ENCODE measurements at regions not wholly inside any gene's neighbourhood (a gene's known extent, or its start where the extent isn't known, plus 50 kb on each side); places are given as distances from the start of the nearest gene placed in this dataset.

DNA sequence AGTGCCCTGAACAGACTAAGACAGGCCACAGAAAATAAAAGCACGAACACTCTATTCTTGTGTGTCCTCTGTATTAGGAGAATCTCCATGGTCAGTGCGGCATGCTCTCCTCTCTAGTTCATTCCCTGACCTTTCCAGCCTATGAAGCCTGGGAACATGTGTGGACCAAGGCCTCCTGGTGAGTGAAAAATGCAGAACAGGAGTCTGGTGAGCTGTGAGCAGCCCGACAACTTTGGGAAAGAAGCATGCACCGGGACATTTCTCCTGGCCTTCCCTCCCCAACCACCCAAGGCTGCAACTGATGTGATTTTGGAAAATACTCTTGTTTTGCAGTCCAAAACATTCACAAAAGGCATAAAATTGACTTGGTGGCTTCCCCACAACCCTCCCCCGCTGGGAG is 878.3 kb upstream of the ID2 start:
- no peaks in the 10 kb centered on the region for H3K4me1 Mint-ChIP-seq
- H3K36me3 Mint-ChIP-seq (ENCODE audit: low read depth): no peaks in the 10 kb centered on the region
- H3K9me3 Mint-ChIP-seq: peaks cover 25% of the 10 kb centered on the region
- no peak overlapping the region for H3K4me3 Mint-ChIP-seq
- no peaks in the 10 kb centered on the region for H3K27me3 Mint-ChIP-seq (ENCODE audit: low read depth)
- TF ChIP-seq, protein P1, sequence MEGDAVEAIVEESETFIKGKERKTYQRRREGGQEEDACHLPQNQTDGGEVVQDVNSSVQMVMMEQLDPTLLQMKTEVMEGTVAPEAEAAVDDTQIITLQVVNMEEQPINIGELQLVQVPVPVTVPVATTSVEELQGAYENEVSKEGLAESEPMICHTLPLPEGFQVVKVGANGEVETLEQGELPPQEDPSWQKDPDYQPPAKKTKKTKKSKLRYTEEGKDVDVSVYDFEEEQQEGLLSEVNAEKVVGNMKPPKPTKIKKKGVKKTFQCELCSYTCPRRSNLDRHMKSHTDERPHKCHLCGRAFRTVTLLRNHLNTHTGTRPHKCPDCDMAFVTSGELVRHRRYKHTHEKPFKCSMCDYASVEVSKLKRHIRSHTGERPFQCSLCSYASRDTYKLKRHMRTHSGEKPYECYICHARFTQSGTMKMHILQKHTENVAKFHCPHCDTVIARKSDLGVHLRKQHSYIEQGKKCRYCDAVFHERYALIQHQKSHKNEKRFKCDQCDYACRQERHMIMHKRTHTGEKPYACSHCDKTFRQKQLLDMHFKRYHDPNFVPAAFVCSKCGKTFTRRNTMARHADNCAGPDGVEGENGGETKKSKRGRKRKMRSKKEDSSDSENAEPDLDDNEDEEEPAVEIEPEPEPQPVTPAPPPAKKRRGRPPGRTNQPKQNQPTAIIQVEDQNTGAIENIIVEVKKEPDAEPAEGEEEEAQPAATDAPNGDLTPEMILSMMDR (IDR thresholded peaks at IDR 0.05; ENCODE audit: unreplicated experiment in 3 of 3): no peak
- H3K27ac Mint-ChIP-seq: no peak overlapping the region

DNA sequence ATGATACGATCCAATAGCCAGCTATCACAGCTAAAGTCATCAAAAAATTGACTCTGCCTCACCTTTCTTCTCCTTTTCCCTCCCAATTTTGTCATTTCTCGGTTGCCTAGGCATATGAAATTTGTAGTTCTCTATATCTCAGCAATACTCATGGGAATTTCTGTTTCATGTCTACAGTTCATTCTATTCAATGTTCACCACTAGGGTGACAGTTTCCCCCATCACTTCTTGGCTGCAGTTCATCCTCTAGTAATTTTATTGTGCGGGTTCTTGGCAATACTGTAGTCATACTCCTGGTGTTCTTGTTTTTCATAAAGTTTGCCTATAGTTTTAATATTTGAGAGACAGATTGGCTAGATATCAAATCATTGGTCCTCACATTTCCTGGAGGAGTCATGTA is 872.2 kb upstream of the ID2 start:
- Mint-ChIP-seq H3K27ac (no peak overlapping the region), H3K9me3 (peaks cover 3% of the 10 kb centered on the region), H3K4me1 (no peaks in the 10 kb centered on the region), H3K4me3 (no peak overlapping the region), H3K27me3 (ENCODE audit: low read depth) (no peaks in the 10 kb centered on the region), H3K36me3 (ENCODE audit: low read depth) (no peaks in the 10 kb centered on the region)
- TF ChIP-seq, protein P1 (IDR thresholded peaks at IDR 0.05; ENCODE audit: unreplicated experiment in 3 of 3): no peak

DNA sequence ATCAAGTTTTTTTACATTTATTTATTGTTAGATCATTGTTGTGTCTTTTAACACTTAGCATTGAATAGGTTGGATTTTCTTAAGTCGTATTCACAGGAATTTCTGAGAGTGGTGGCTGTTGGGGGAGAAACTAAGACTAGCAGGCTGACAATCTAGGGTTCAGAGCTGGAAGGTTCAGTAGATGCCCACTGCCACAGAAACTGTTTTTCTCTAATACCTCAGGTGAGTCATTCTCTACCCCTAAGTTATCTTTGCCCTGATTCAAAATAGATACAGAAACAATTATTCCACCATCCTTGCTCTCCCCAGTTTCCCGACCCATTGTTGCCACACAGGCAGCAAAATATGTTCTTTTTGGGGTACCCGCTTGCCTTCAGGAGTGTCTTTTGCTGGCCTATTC is 870.8 kb upstream of the ID2 start:
- Mint-ChIP-seq H3K36me3 (ENCODE audit: low read depth) (no peaks in the 10 kb centered on the region), H3K4me1 (no peaks in the 10 kb centered on the region), H3K4me3 (no peak overlapping the region), H3K27ac (no peak overlapping the region), H3K9me3 (peaks cover 3% of the 10 kb centered on the region), H3K27me3 (ENCODE audit: low read depth) (peaks cover 4% of the 10 kb centered on the region)
- TF ChIP-seq, protein P1 (IDR thresholded peaks at IDR 0.05; ENCODE audit: unreplicated experiment in 3 of 3): no peak

DNA sequence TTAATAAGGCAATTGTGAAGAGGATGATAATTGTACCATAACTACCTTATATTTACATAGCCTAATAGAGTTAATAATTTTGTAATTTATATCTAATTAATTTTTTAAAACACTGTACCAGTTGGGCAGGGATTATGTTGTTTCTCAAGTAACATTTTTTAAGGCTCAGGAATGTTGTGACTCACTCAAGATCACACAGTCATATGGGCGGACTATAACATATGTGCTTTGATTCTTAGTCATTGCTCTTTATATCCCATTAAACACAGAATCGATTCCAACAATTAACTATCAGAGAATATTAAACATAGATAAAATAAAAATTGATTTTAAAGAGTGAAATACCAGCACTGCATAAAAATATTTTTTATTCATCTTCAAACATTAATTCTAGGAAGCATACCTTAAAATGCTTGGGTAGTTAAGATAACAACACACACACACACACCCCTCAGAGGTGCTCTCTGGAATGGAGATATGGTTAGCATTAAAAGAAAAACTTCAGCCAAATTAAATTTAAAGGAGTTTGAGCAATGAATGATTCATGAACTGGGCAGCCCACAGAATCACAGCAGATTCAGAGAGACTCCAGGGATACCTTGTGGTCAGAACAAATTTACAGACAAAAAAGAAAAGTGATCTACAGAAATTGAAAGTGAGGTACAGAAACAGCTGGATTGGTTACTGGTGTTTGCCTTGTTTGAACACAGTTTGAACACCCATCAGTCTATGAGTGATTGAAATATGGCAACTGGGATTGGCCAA is 869.4 kb upstream of the ID2 start:
- H3K4me3 Mint-ChIP-seq: no peak overlapping the region
- H3K27me3 Mint-ChIP-seq (ENCODE audit: low read depth): peaks cover 5% of the 10 kb centered on the region
- H3K9me3 Mint-ChIP-seq: no peaks in the 10 kb centered on the region
- TF ChIP-seq, protein P1 (IDR thresholded peaks at IDR 0.05; ENCODE audit: unreplicated experiment in 3 of 3): no peak
- no peaks in the 10 kb centered on the region for H3K36me3 Mint-ChIP-seq (ENCODE audit: low read depth)
- H3K27ac Mint-ChIP-seq: no peak overlapping the region
- no peaks in the 10 kb centered on the region for H3K4me1 Mint-ChIP-seq

DNA sequence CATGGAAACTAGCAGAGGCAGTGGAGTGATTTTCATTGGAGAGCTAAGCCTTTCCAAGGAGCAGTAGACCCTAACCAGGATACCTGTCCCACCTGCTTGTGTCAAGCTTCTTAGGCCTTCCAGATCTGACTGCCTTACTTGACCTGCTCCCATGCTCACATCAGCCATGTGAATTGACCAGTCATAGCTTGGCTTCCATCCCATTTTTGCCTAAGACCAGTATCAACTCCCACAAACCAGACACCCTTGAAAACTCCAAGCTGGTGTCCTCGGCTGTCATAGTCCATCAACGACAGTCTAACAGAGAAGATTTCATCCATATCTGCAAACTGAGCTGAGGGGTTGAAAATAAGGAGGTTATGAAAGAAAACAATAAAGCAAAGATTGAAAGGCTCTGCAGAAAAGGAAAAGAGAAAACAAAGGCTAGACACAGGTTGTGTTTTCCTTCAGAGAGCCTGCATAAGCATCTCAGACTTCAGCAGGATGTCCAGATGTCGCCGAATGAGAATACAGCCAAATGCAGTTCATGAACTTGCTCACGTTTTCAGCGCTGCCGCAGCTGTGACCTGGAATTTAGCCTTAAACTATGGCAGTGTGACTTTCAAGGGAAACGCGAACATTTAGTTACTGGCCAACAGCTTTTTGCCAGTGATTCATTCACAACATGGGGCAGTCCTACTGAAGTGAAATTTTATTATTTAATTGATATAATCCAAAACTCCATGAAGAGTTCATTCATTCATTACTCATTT is 868.1 kb upstream of the ID2 start:
- peaks cover 5% of the 10 kb centered on the region for H3K27me3 Mint-ChIP-seq (ENCODE audit: low read depth)
- H3K27ac Mint-ChIP-seq: no peak overlapping the region
- H3K4me3 Mint-ChIP-seq: no peak overlapping the region
- H3K9me3 Mint-ChIP-seq: no peaks in the 10 kb centered on the region
- H3K4me1 Mint-ChIP-seq: no peaks in the 10 kb centered on the region
- TF ChIP-seq, protein P1 (IDR thresholded peaks at IDR 0.05; ENCODE audit: unreplicated experiment in 3 of 3): no peak
- no peaks in the 10 kb centered on the region for H3K36me3 Mint-ChIP-seq (ENCODE audit: low read depth)

All from nephron (organoid).